GM21528 (cell line): ENCODE measurements at regions not wholly inside any gene's neighbourhood (a gene's known extent, or its start where the extent isn't known, plus 50 kb on each side); places are given as distances from the start of the nearest gene placed in this dataset.

Experiments
- ATAC-seq: cut with Tn5 transposase; IDR thresholded peaks from one replicate; pipeline ENCODE4 v1.9.1; 2021; ENCODE audit warnings: mild to moderate bottlenecking, moderate library complexity; ENCODE audit not compliant: unreplicated experiment, low FRiP score

DNA sequence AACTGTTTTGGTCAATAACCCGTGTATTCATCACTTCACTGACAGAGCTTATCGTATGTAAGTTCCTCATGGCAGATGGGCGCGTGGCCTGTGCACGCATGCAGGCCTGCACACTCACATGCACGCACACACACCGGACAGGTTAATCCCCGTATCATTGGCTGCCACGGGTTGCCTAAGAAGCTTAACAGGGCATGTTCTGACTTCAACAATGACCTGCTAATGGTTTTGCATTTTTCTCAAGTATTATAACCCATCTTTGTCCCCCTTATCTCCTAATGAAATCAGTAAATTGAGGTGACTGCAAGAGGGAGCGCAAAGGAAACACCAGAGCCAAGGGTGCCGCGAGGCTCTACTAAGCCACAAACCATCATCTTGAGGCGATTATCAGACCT, 399.0 kb upstream of the ID2 start:
- no peak for ATAC-seq

DNA sequence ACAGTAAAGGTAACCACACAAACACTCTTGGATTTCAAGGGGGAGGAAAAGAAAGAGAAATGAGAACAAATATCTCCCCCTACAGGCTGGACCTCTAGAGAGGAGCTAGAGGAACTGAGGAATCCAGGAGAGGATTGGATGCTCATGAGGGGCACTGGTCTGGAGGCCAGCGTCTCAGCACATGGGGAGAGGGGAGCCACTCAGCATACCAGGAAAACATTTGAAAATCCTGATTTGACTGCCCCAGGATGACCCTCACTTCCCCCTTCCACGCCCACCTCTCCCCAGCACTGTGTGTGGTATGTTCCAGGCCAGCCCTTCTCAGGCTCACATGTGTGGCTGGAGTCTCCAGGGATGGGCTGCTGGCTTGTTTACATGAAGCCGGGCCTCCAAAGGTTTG, 396.8 kb upstream of the ID2 start:
- ATAC-seq = no peak

- no peak for ATAC-seq
These were observed 396.0 kb upstream of the ID2 start for GRCh38 chr2:8285898-8286297.

DNA sequence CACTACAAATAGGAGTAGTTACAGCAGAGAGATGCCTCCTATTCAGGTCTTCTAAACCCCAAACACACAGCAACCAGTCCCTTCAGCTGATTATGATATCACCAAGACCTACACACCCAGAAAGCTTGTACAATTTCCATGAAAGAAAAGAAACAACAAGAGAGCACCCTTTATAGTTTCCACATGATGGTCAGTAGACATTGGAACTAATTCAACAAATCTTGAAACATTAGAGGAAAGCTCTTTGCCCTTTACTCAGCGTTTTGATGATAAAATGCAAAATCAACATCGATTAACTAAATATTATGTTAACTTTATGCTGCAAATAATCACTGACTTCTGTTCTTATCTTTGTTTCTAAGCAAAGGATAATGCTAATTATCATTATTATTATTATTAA, 393.6 kb upstream of the ID2 start:
- ATAC-seq = no peak

DNA sequence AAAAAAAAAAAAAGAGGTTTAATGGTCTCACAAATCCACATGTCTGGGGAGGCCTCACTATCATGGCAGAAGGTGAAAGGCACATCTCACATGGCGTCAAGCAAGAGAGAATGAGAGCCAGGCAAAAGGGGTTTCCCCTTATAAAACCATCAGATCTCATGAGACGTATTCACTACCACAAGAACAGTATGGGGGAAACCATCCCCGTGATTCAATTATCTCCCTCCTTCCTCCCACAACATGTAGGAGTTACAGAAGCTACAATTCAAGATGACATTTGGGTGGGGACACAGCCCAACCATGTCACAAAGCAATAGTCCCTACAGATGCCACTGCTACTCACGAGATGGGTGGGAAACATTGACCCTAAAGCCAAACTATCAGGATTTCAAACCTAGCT, 392.7 kb upstream of the ID2 start:
- ATAC-seq = no peak

- no peak for ATAC-seq
These were observed 391.0 kb upstream of the ID2 start for GRCh38 chr2:8290771-8291352.

GRCh38 chr2:8296306-8296705, 385.6 kb upstream of the ID2 start:
- ATAC-seq = no peak

DNA sequence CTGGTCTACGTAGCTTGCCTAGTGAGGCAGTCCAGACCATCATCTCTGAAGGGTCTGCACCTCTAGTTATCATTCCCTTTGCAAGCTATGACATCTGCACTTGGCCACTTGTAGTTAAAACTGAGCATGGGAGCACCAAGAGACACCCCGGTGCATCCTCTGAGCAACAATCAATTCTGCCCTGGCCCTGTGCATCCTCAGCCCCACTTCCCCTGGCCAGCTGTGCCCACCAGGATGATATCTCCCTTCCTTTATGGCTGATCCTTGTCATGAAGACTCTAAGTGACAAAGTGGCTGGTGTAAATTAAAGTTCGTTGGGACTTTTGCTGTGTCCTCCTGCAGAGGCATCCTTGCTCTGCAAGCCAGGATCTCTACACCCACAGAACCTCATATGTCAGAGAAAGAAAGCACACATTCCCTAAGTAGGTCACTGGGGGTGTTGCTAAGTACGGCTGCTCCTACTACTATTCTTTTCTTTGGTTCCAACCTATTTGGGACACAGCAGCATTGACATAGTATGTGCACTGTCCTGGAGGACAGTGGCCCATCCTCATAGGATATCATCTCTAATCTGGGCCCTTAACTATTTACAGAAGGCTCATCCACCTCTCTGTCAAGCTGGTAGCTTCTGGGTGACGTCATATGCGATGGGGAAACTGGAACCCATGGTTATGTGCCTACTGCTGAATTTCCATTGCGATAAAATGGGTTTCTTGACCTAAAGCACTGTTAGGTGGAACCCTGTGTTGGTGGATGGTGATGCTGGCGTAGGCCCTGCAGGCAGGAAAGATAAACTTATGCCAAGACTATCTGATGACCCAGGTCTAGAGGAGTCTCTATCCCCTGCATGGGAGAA, 384.3 kb upstream of the ID2 start:
- no peak for ATAC-seq

DNA sequence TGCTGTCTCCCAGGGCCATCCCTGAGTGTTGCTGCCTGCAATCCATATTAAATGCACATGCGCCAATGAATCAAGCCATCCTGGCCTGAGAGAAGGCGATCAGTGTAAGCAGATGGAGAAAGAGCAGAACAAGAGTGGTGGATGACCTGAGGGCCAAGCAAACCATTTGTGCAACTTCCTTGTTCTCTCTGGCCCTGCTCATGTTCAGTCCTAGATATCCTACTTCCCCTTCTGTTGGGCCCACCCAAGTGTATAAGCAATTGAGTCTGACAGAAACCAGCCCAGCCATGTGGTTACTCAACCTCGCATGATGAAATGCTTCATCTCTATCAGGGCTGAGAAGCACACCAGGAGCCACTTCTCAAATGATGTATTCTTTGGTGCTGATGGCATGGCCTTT, 383.1 kb upstream of the ID2 start:
- ATAC-seq = no peak

GRCh38 chr2:8300216-8300615, 381.6 kb upstream of the ID2 start:
- no peak for ATAC-seq

GRCh38 chr2:8300905-8301304, 381.0 kb upstream of the ID2 start:
- ATAC-seq = no peak

DNA sequence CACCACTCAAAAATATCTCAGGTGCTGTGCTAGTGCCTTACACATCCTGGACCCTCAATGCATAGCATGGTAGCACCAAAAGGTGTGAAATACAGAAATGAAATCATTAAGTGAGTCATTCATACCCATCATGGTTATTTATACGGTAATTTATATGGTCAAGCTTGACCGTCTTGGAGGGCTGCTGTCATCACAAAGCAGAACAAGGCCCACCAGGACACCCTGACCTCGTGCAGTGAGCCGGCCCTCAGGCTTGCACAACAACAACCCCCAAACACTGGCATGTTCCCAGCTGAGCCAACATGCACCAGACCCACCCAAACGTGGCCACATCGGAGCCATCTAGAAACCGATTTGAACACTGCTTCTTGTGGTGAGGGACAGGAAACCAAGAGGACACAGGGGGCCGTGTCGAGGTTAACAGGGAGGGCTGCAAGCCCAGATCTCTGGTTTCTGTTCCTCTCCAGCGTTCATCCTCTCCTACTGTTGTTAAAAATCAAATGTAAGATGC, 378.5 kb upstream of the ID2 start:
- peak; percentile 74 for ATAC-seq

DNA sequence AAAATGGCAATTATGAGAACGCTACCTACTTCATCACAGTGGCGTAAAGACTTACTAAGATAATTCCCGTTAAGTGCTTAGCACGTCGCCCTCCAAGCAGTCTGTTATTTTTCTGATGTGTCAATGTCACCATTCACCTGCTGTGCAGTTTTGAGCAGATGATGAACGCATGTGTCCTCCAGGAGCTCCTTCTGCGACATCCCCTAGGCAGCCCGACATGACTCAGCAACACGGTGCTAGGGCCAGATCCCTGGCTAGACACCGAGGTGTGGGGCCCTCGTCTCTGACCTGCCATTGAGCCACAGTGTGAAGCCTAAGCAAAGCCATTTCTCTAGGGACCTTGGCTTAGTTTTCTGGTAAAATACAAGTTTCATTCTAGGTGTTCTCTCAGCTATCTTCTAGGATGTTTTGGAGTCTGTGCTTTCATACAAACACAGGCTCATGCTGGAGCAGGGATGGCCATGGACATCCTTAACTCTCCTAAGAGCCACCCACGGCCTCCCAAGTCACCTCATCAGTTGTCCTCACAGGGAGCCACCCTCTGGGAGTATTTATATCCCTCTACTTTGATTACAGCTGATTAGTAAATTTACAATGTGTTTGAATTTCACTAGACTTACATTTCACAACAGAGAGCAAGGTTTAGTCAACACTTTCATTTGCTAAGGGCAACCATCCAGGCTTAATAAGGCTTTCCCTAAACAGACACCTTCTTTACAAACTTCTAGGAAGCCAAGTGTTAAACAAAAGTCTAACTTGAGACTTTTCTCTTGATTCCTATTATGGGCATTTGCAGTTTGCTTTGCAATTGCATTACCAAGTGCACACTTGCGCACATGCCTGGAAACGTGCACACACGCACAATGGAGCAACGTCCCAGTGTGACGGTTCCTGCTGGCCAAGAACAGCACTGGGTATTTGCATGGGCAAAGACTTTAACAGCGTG, 376.8 kb upstream of the ID2 start:
- ATAC-seq = no peak

DNA sequence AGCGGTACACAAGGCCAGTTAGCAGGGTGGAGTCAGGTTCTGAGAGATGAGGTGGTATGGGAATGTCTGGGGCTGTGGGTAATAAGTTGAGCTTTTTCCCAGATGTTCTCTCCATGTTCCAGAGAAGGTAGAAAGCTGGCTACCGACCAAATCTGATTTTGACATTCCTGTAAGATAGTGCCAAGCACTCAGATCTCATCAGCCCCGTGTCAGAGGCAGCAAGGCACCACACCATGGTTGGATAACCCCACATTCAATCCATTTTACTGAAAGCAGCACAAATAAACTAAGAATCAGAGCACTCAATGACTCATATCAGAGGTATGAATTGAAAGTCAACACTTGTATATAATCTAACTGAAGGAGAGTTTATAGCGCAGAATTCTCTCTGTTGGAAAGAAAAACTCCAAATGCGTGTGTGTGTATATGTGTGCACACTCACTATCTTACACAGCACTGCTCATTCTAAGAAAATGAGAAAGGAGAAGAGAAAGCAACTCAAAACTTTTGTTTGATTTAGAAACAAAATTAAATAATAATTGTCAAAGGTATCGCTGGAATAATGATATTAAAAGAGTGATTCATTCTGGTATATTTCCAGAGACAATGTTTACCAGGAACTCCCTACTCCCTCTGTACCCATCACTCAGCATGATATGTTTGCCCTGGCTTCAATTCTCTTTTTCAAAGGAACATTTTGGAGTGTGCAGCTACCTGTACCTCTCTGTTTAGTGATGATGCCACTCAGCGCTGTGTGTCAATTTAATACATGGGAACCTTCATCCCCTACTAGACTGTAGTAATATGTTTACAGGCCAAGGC, 375.1 kb upstream of the ID2 start:
- ATAC-seq = no peak

DNA sequence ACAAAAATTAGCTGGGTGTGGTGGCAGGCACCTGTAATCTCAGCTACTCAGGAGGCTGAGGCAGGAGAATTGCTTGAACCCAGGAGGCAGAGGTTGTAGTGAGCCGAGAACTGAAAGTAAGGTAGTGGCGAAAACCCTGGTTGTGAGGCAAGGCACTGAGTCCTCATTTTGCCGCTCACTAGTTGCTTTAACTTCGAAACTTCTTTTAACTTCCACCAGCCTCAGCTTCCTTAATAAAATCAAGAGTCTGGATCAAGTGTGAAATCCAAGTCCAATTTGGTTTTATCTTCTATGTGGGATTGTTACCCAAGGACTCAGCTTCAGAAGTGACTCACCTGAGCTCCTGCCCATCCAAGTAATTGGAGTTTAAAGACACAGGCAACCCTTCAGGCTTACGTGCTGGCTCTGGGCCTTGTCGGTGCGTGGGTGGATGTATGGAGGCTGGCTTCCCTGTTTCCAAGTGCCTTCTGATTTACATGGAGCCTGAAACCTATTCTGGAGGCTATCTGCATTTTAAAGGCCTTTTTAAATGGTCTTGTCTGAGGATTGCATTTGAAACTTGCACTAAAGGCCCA, 374.2 kb upstream of the ID2 start:
- ATAC-seq = no peak

- ATAC-seq = no peak
These were observed 372.7 kb upstream of the ID2 start for GRCh38 chr2:8309131-8309530.

- ATAC-seq = no peak
These were observed 371.1 kb upstream of the ID2 start for GRCh38 chr2:8310557-8311455.

- no peak for ATAC-seq
These were observed 369.6 kb upstream of the ID2 start for GRCh38 chr2:8312221-8312620.
